Stimulated activated naive CD8-positive, alpha-beta T cell treated with anti-CD3 and anti-CD28 coated beads, Interleukin-15, amount 100 ng/mL, for 72 hours (primary cell): ENCODE measurements at regions not wholly inside any gene's neighbourhood (a gene's known extent, or its start where the extent isn't known, plus 50 kb on each side); places are given as distances from the start of the nearest gene placed in this dataset.

Source experiments
- ATAC-seq: fragments of 150-1000 bp; cut with Tn5 transposase; 2 replicates; pipeline ENCODE4 v1.10.0; 2021; ENCODE audit warnings: mild to moderate bottlenecking, moderate library complexity
- DNase-seq, 2 donors: peaks; one replicate each; pipeline ENCODE4 v3.0.0; 2021 to 2022
- H3K27ac Mint-ChIP-seq, 2 donors: one replicate each; pipeline ENCODE4 v1.8.0; 2022; ENCODE audit warnings: mild to moderate bottlenecking in 2 of 2, mixed read lengths in 2 of 2, moderate library complexity in 2 of 2
- H3K27me3 Mint-ChIP-seq: one replicate; pipeline ENCODE4 v1.8.0; 2022; ENCODE audit warnings: mixed read lengths
- H3K4me1 Mint-ChIP-seq: one replicate; pipeline ENCODE4 v1.8.0; 2022; ENCODE audit warnings: mild to moderate bottlenecking, mixed read lengths
- H3K4me3 Mint-ChIP-seq, 2 donors: one replicate each; pipeline ENCODE4 v1.8.0; 2022; ENCODE audit warnings: mild to moderate bottlenecking in 2 of 2, mixed read lengths in 2 of 2, moderate library complexity in 1 of 2
- H3K9me3 Mint-ChIP-seq, 2 donors: one replicate each; pipeline ENCODE4 v1.8.0; 2022; ENCODE audit warnings: mixed read lengths in 2 of 2

GRCh38 chr4:45638641-45639040, 485.2 kb downstream of the GABRG1 start:
- DNase-seq (no peak), ATAC-seq (no peak)
- no peak overlapping the region for H3K4me3 Mint-ChIP-seq
- H3K27me3 Mint-ChIP-seq: no peaks in the 10 kb centered on the region
- H3K27ac Mint-ChIP-seq: no peak overlapping the region
- H3K4me1 Mint-ChIP-seq: no peaks in the 10 kb centered on the region
- H3K9me3 Mint-ChIP-seq: peaks cover 5 to 14% of the 10 kb centered on the region in 2 donors

GRCh38 chr4:45636175-45636574, 487.7 kb downstream of the GABRG1 start:
- no peaks in the 10 kb centered on the region for H3K4me1 Mint-ChIP-seq
- no peaks in the 10 kb centered on the region for H3K27me3 Mint-ChIP-seq
- peaks cover 7 to 21% of the 10 kb centered on the region in 2 donors for H3K9me3 Mint-ChIP-seq
- ATAC-seq (no peak), DNase-seq (no peak)
- no peak overlapping the region for H3K4me3 Mint-ChIP-seq
- H3K27ac Mint-ChIP-seq: no peak overlapping the region

GRCh38 chr4:45629717-45630116, 494.1 kb downstream of the GABRG1 start:
- no peak overlapping the region for H3K4me3 Mint-ChIP-seq
- no peak overlapping the region for H3K27ac Mint-ChIP-seq
- peaks cover 14 to 16% of the 10 kb centered on the region in 2 donors for H3K9me3 Mint-ChIP-seq
- DNase-seq (no peak), ATAC-seq (no peak)
- no peaks in the 10 kb centered on the region for H3K27me3 Mint-ChIP-seq
- H3K4me1 Mint-ChIP-seq: no peaks in the 10 kb centered on the region

- H3K4me1 Mint-ChIP-seq: no peaks in the 10 kb centered on the region
- DNase-seq: no peak
- no peaks in the 10 kb centered on the region for H3K27me3 Mint-ChIP-seq
- H3K27ac Mint-ChIP-seq: no peak overlapping the region
- no peak for ATAC-seq
- no peak overlapping the region for H3K4me3 Mint-ChIP-seq
- no peaks in the 10 kb centered on the region for H3K9me3 Mint-ChIP-seq
Observed at GRCh38 chr4:45621971-45622370, 501.9 kb downstream of the GABRG1 start.

- no peak for ATAC-seq
- Mint-ChIP-seq H3K27me3 (no peaks in the 10 kb centered on the region), H3K9me3 (no peaks in the 10 kb centered on the region), H3K4me1 (no peaks in the 10 kb centered on the region), H3K27ac (no peak overlapping the region), H3K4me3 (no peak overlapping the region)
- no peak for DNase-seq
Observed at GRCh38 chr4:45620808-45621207, 503.0 kb downstream of the GABRG1 start.

GRCh38 chr4:45596379-45597101, 527.3 kb downstream of the GABRG1 start:
- H3K27me3 Mint-ChIP-seq: no peaks in the 10 kb centered on the region
- no peak overlapping the region for H3K27ac Mint-ChIP-seq
- DNase-seq (no peak), ATAC-seq (no peak)
- no peaks in the 10 kb centered on the region for H3K4me1 Mint-ChIP-seq
- H3K9me3 Mint-ChIP-seq: peaks cover 0 to 10% of the 10 kb centered on the region in 2 donors
- no peak overlapping the region for H3K4me3 Mint-ChIP-seq

GRCh38 chr4:45580334-45580733, 543.5 kb downstream of the GABRG1 start:
- peaks cover 0 to 14% of the 10 kb centered on the region in 2 donors for H3K9me3 Mint-ChIP-seq
- no peaks in the 10 kb centered on the region for H3K27me3 Mint-ChIP-seq
- ATAC-seq (no peak), DNase-seq (no peak)
- no peaks in the 10 kb centered on the region for H3K4me1 Mint-ChIP-seq
- no peak overlapping the region for H3K27ac Mint-ChIP-seq
- H3K4me3 Mint-ChIP-seq: no peak overlapping the region

GRCh38 chr4:45578874-45579273, 545.0 kb downstream of the GABRG1 start:
- no peak for ATAC-seq
- H3K9me3 Mint-ChIP-seq: no peaks in the 10 kb centered on the region
- DNase-seq: no peak
- H3K27me3 Mint-ChIP-seq: no peaks in the 10 kb centered on the region
- no peak overlapping the region for H3K4me3 Mint-ChIP-seq
- H3K27ac Mint-ChIP-seq: no peak overlapping the region
- no peaks in the 10 kb centered on the region for H3K4me1 Mint-ChIP-seq

- H3K27me3 Mint-ChIP-seq: no peaks in the 10 kb centered on the region
- no peaks in the 10 kb centered on the region for H3K4me1 Mint-ChIP-seq
- no peak overlapping the region for H3K27ac Mint-ChIP-seq
- ATAC-seq (no peak), DNase-seq (no peak)
- peaks cover 0 to 8% of the 10 kb centered on the region in 2 donors for H3K9me3 Mint-ChIP-seq
- no peak overlapping the region for H3K4me3 Mint-ChIP-seq
Observed at GRCh38 chr4:45576275-45576674, 547.6 kb downstream of the GABRG1 start.

- no peaks in the 10 kb centered on the region for H3K27me3 Mint-ChIP-seq
- no peaks in the 10 kb centered on the region for H3K4me1 Mint-ChIP-seq
- no peak overlapping the region for H3K4me3 Mint-ChIP-seq
- DNase-seq (no peak), ATAC-seq (no peak)
- H3K27ac Mint-ChIP-seq: no peak overlapping the region
- H3K9me3 Mint-ChIP-seq: peaks cover 0 to 8% of the 10 kb centered on the region in 2 donors
Observed at GRCh38 chr4:45569619-45570018, 554.2 kb downstream of the GABRG1 start.

GRCh38 chr4:45568694-45569093, 555.2 kb downstream of the GABRG1 start:
- Mint-ChIP-seq H3K27me3 (no peaks in the 10 kb centered on the region), H3K4me1 (no peaks in the 10 kb centered on the region), H3K9me3 (peaks cover 0 to 8% of the 10 kb centered on the region in 2 donors), H3K27ac (peak overlapping the region in 1 of 2 donors; percentile 13), H3K4me3 (no peak overlapping the region)
- DNase-seq (no peak), ATAC-seq (no peak)

- H3K27me3 Mint-ChIP-seq: no peaks in the 10 kb centered on the region
- H3K4me3 Mint-ChIP-seq: no peak overlapping the region
- ATAC-seq (no peak), DNase-seq (no peak)
- H3K27ac Mint-ChIP-seq: no peak overlapping the region
- H3K9me3 Mint-ChIP-seq: no peaks in the 10 kb centered on the region
- H3K4me1 Mint-ChIP-seq: no peaks in the 10 kb centered on the region
Observed at GRCh38 chr4:45566896-45567603, 556.8 kb downstream of the GABRG1 start.

GRCh38 chr4:45554423-45554822, 569.4 kb downstream of the GABRG1 start:
- Mint-ChIP-seq H3K9me3 (no peaks in the 10 kb centered on the region), H3K27me3 (no peaks in the 10 kb centered on the region), H3K4me1 (no peaks in the 10 kb centered on the region), H3K27ac (no peak overlapping the region), H3K4me3 (no peak overlapping the region)
- ATAC-seq (no peak), DNase-seq (no peak)

- H3K27ac Mint-ChIP-seq: no peak overlapping the region
- no peaks in the 10 kb centered on the region for H3K4me1 Mint-ChIP-seq
- ATAC-seq: no peak
- H3K27me3 Mint-ChIP-seq: no peaks in the 10 kb centered on the region
- no peak overlapping the region for H3K4me3 Mint-ChIP-seq
- DNase-seq: no peak
- peaks cover 0 to 2% of the 10 kb centered on the region in 2 donors for H3K9me3 Mint-ChIP-seq
Observed at GRCh38 chr4:45550766-45551366, 573.0 kb downstream of the GABRG1 start.

- H3K9me3 Mint-ChIP-seq: peaks cover 3 to 26% of the 10 kb centered on the region in 2 donors
- H3K27me3 Mint-ChIP-seq: no peaks in the 10 kb centered on the region
- ATAC-seq (no peak), DNase-seq (no peak)
- H3K4me3 Mint-ChIP-seq: no peak overlapping the region
- no peak overlapping the region for H3K27ac Mint-ChIP-seq
- H3K4me1 Mint-ChIP-seq: no peaks in the 10 kb centered on the region
Observed at GRCh38 chr4:45539142-45539814, 584.6 kb downstream of the GABRG1 start.

- H3K4me1 Mint-ChIP-seq: no peaks in the 10 kb centered on the region
- no peak overlapping the region for H3K27ac Mint-ChIP-seq
- no peak overlapping the region for H3K4me3 Mint-ChIP-seq
- ATAC-seq: peak; percentile 23
- no peak for DNase-seq
- peaks cover 5 to 8% of the 10 kb centered on the region in 2 donors for H3K9me3 Mint-ChIP-seq
- no peaks in the 10 kb centered on the region for H3K27me3 Mint-ChIP-seq
Observed at GRCh38 chr4:45530498-45530897, 593.4 kb downstream of the GABRG1 start.
